Duodenal mucosa (tissue), 2 donors: ENCODE measurements at regions not wholly inside any gene's neighbourhood (a gene's known extent, or its start where the extent isn't known, plus 50 kb on each side); places are given as distances from the start of the nearest gene placed in this dataset.
A peak's percentile ranks its signal among the peaks of the same experiment; 100 is the strongest.

Experiments
- H3K27ac ChIP-seq: one replicate; pipeline ENCODE4 v1.7.0; 2013; ENCODE audit warnings: low read depth, low read length
- H3K27me3 ChIP-seq, 2 donors: one replicate each; pipeline ENCODE4 v1.7.0; 2013; ENCODE audit warnings: low read length in 2 of 2, control low read depth in 1 of 2; ENCODE audit not compliant: insufficient read depth in 2 of 2, control insufficient read depth in 1 of 2
- H3K36me3 ChIP-seq, 2 donors: one replicate each; pipeline ENCODE4 v1.7.0; 2013; ENCODE audit warnings: low read length in 2 of 2, control low read depth in 1 of 2; ENCODE audit not compliant: insufficient read depth in 2 of 2, control insufficient read depth in 1 of 2
- H3K4me1 ChIP-seq, 2 donors: one replicate each; pipeline ENCODE4 v1.7.0; 2013; ENCODE audit warnings: low read length in 2 of 2, control low read depth in 1 of 2; ENCODE audit not compliant: insufficient read depth in 2 of 2, control insufficient read depth in 1 of 2
- H3K4me3 ChIP-seq, 2 donors: one replicate each; pipeline ENCODE4 v1.7.0; 2013; ENCODE audit warnings: low read length in 2 of 2, low read depth in 1 of 2
- H3K9ac ChIP-seq, 2 donors: one replicate each; pipeline ENCODE4 v1.7.0; 2013; ENCODE audit warnings: low read length in 2 of 2, low read depth in 1 of 2
- H3K9me3 ChIP-seq, 2 donors: one replicate each; pipeline ENCODE4 v1.7.0; 2013; ENCODE audit warnings: low read length in 2 of 2, control low read depth in 1 of 2; ENCODE audit not compliant: control insufficient read depth in 1 of 2

DNA sequence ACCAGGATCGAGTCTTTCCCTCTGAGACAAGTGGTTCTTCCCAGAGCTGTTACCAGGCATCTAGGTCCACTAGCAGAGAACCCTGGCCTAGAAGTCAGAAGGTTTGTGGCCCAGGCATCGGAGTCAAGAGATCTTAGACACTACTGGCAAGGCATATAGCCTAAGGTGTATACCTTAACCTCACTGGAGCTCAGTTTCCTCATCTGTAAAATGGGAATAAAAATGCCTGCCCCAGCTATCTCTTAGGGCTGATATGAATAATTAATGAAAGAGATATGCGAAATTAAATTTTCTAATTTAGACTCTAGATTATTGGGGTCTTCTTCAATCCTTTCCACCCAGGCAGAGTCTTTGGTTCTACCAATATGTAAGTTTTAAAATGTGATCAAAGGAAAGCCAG lies 60.5 kb upstream of the NLK start:
- no peak overlapping the region for H3K4me3 ChIP-seq
- H3K4me1 ChIP-seq, result peaks cover 9 to 20% of the 10 kb centered on the region in 2 donors
- no peaks in the 10 kb centered on the region for H3K36me3 ChIP-seq
- H3K27me3 ChIP-seq, result no peaks in the 10 kb centered on the region
- H3K27ac ChIP-seq, result no peak overlapping the region
- H3K9me3 ChIP-seq, result no peaks in the 10 kb centered on the region
- no peak overlapping the region for H3K9ac ChIP-seq

DNA sequence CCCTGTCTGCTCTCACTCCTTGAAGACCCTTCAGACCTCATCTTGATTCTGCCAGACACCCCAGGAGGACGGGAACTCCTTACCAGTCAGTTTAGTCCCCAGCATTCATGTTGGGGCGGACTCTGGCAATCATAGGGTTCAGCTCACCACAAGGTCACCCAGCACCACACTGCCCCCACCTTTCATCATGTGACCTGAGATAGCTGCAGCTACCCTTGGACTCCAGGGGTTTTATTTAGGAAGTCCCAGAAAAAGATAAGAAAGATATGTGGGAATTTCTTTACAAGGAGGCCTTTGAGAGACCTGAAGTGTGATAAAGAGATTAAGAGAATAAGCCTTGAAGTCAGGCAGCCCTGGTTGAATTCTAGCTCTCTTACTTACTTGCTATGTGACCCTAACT lies 59.8 kb upstream of the NLK start:
- H3K27me3 ChIP-seq, result no peaks in the 10 kb centered on the region
- no peak overlapping the region for H3K9ac ChIP-seq
- no peaks in the 10 kb centered on the region for H3K36me3 ChIP-seq
- no peak overlapping the region for H3K4me3 ChIP-seq
- H3K9me3 ChIP-seq, result no peaks in the 10 kb centered on the region
- no peak overlapping the region for H3K27ac ChIP-seq
- peaks cover 9 to 20% of the 10 kb centered on the region in 2 donors for H3K4me1 ChIP-seq

- Histone ChIP-seq H3K36me3 (no peaks in the 10 kb centered on the region), H3K4me3 (no peak overlapping the region), H3K27me3 (no peaks in the 10 kb centered on the region), H3K9me3 (no peaks in the 10 kb centered on the region), H3K27ac (no peak overlapping the region), H3K4me1 (peaks cover 9 to 20% of the 10 kb centered on the region in 2 donors), H3K9ac (no peak overlapping the region)
These were observed 58.6 kb upstream of the NLK start for GRCh38 chr17:27983853-27984252.

DNA sequence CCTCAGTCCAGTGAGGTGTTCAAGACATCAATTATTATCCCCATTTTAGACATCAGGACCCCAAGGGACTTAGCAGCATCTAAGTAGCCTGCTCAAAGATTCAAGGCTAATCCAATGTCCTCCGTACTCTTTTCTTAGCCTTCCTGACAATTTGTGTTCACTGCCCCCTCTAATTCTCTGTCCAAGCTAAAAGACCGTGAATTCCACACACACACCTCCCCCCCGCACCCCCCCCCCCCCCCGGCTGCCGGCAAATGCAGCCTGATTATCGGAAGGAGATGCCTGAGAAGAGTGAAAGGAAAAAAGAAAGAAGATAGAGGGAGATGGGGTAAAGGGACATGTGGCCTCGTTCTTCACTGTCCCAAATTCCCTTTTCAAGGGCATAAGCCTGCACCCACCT lies 58.1 kb upstream of the NLK start:
- Histone ChIP-seq H3K9ac (no peak overlapping the region), H3K27ac (no peak overlapping the region), H3K27me3 (no peaks in the 10 kb centered on the region), H3K4me1 (peaks cover 9 to 20% of the 10 kb centered on the region in 2 donors), H3K36me3 (no peaks in the 10 kb centered on the region), H3K9me3 (no peaks in the 10 kb centered on the region), H3K4me3 (no peak overlapping the region)

- H3K9me3 ChIP-seq, result no peaks in the 10 kb centered on the region
- H3K4me3 ChIP-seq, result peak overlapping the region in 1 of 2 donors; percentile 19
- H3K27ac ChIP-seq, result no peak overlapping the region
- H3K36me3 ChIP-seq, result no peaks in the 10 kb centered on the region
- H3K9ac ChIP-seq, result no peak overlapping the region
- no peaks in the 10 kb centered on the region for H3K27me3 ChIP-seq
- peaks cover 9 to 20% of the 10 kb centered on the region in 2 donors for H3K4me1 ChIP-seq
These were observed 57.7 kb upstream of the NLK start for GRCh38 chr17:27984816-27985215.

DNA sequence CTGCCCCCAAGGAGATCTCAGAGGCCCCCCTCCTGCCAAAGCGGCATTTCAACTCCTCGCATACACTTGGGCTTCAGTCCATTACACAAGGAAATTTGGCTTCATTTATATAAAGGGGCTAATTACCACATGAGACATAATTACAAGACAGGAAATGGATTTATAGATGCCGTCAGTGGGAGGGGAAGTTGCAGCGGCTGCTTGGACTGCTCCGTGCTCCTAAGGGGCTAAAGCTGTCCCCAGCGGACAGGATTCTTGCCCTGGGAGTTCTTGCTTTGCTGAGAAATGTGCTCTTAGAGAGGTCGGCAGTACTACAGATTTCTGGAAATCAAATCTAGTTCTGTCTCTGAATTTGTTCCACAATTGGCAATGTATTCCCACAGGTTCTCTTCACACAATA lies 57.2 kb upstream of the NLK start:
- Histone ChIP-seq H3K36me3 (no peaks in the 10 kb centered on the region), H3K27ac (no peak overlapping the region), H3K9ac (no peak overlapping the region), H3K9me3 (no peaks in the 10 kb centered on the region), H3K4me3 (peak overlapping the region in 1 of 2 donors; percentile 19), H3K4me1 (peaks cover 9 to 24% of the 10 kb centered on the region in 2 donors), H3K27me3 (no peaks in the 10 kb centered on the region)

DNA sequence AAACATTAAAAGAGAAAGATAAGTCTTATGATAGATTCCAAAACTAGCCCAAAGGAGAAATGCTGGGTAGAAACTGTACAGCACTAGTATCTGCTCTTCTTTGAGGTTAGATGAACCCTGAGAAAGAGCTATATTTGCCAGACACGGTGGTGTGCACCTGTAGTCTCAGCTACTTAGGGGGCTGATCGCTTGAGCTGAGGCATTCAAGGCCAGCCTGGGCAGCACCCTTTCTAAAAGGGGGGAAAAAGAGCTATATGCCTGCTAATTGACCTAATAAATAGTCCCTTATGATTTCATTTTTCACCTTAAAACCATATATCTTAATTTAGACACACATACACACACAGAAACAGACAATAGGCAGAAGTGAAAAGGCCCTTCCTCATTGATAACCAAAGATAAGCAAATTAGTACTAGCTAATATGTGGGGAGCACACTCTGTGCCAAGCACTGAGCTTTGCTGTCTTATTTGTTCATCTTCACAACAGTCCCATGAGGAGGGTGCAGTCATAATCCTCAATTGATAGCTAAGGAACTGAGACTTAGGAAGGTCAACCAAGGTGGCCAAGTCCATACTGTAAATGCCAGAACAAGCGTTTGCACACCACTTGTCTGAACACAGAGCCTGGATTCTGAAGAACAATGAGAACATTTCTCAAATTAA lies 56.6 kb upstream of the NLK start:
- Histone ChIP-seq H3K9me3 (no peaks in the 10 kb centered on the region), H3K4me1 (peaks cover 9 to 24% of the 10 kb centered on the region in 2 donors), H3K4me3 (no peak overlapping the region), H3K36me3 (no peaks in the 10 kb centered on the region), H3K9ac (no peak overlapping the region), H3K27ac (no peak overlapping the region), H3K27me3 (no peaks in the 10 kb centered on the region)

- Histone ChIP-seq H3K27ac (no peak overlapping the region), H3K4me1 (peaks cover 9 to 24% of the 10 kb centered on the region in 2 donors), H3K4me3 (no peak overlapping the region), H3K36me3 (no peaks in the 10 kb centered on the region), H3K9ac (no peak overlapping the region), H3K9me3 (no peaks in the 10 kb centered on the region), H3K27me3 (no peaks in the 10 kb centered on the region)
These were observed 55.4 kb upstream of the NLK start for GRCh38 chr17:27986805-27987684.

GRCh38 chr17:27989046-27989445 lies 53.4 kb upstream of the NLK start:
- no peaks in the 10 kb centered on the region for H3K9me3 ChIP-seq
- no peaks in the 10 kb centered on the region for H3K27me3 ChIP-seq
- no peak overlapping the region for H3K4me3 ChIP-seq
- no peak overlapping the region for H3K9ac ChIP-seq
- H3K36me3 ChIP-seq, result no peaks in the 10 kb centered on the region
- no peak overlapping the region for H3K27ac ChIP-seq
- H3K4me1 ChIP-seq, result peaks cover 0 to 16% of the 10 kb centered on the region in 2 donors

- Histone ChIP-seq H3K4me3 (no peak overlapping the region), H3K9ac (no peak overlapping the region), H3K27ac (no peak overlapping the region), H3K36me3 (no peaks in the 10 kb centered on the region), H3K9me3 (no peaks in the 10 kb centered on the region), H3K27me3 (no peaks in the 10 kb centered on the region), H3K4me1 (peaks cover 0 to 13% of the 10 kb centered on the region in 2 donors)
These were observed 52.4 kb upstream of the NLK start for GRCh38 chr17:27990100-27990499.
